WI38 (cell line): ENCODE measurements at regions not wholly inside any gene's neighbourhood (a gene's known extent, or its start where the extent isn't known, plus 50 kb on each side); places are given as distances from the start of the nearest gene placed in this dataset.

Experiments
- H3K4me3 ChIP-seq: 2 replicates; pipeline ENCODE4 v1.5.1; 2011; ENCODE audit warnings: low read depth, mild to moderate bottlenecking, control low read depth, low read length
- CTCF ChIP-seq: IDR thresholded peaks from 2 replicates; pipeline ENCODE4 v1.5.1; 2012; ENCODE audit warnings: low read depth, mild to moderate bottlenecking, control low read depth, low read length

GRCh38 chr13:99035715-99036114 lies 57.9 kb upstream of the DOCK9 start:
- no peak for TF ChIP-seq CTCF
- no peak overlapping the region for H3K4me3 ChIP-seq

- no peak for TF ChIP-seq CTCF
- no peak overlapping the region for H3K4me3 ChIP-seq
Observed at GRCh38 chr13:99037756-99038155, 59.9 kb upstream of the DOCK9 start.

GRCh38 chr13:99039718-99040280 lies 61.9 kb upstream of the DOCK9 start:
- no peak overlapping the region for H3K4me3 ChIP-seq
- no peak for TF ChIP-seq CTCF

GRCh38 chr13:99040536-99041131 lies 62.8 kb upstream of the DOCK9 start:
- no peak for TF ChIP-seq CTCF
- no peak overlapping the region for H3K4me3 ChIP-seq

GRCh38 chr13:99041337-99041736 lies 63.5 kb upstream of the DOCK9 start:
- no peak for TF ChIP-seq CTCF
- no peak overlapping the region for H3K4me3 ChIP-seq

GRCh38 chr13:99041788-99042187 lies 63.9 kb upstream of the DOCK9 start:
- no peak overlapping the region for H3K4me3 ChIP-seq
- no peak for TF ChIP-seq CTCF

- TF ChIP-seq CTCF: no peak
- no peak overlapping the region for H3K4me3 ChIP-seq
Observed at GRCh38 chr13:99042521-99043250, 64.8 kb upstream of the DOCK9 start.
